ENCODE measurements at regions not wholly inside any gene's neighbourhood (a gene's known extent, or its start where the extent isn't known, plus 50 kb on each side); places are given as distances from the start of the nearest gene placed in this dataset.
"Not testable (repeated sequence)": the region's sequence is repeated elsewhere in the genome, so short reads cannot be mapped to it uniquely, and the experiment has no call there.

GRCh38 chr9:101807879-101808278 is 69.4 kb upstream of the GRIN3A start:
- not testable (repeated sequence) for TF ChIP-seq CTCF (conservative IDR thresholded peaks at IDR 0.05); ZFX (IDR thresholded peaks at IDR 0.05)

Measured in C4-2B (cell line).